KMS-11 (cell line): ENCODE measurements at regions not wholly inside any gene's neighbourhood (a gene's known extent, or its start where the extent isn't known, plus 50 kb on each side); places are given as distances from the start of the nearest gene placed in this dataset.

Source experiments
- H2AFZ ChIP-seq: fragments of 200-600 bp; sonication (generic); 2 replicates; pipeline ENCODE4 v1.6.1; 2016; ENCODE audit warnings: antibody characterized with exemption, mixed run types, low read depth
- H3K27ac ChIP-seq: fragments of 200-600 bp; sonication (generic); 2 replicates; pipeline ENCODE4 v1.6.1; 2016; ENCODE audit warnings: mild to moderate bottlenecking, mixed run types
- H3K27me3 ChIP-seq: fragments of 200-600 bp; sonication (generic); 2 replicates; pipeline ENCODE4 v1.6.1; 2017; ENCODE audit warnings: mild to moderate bottlenecking, low read depth, mixed run types, moderate library complexity; ENCODE audit not compliant: insufficient read depth
- H3K36me3 ChIP-seq: fragments of 200-600 bp; sonication (generic); 2 replicates; pipeline ENCODE4 v1.6.1; 2017; ENCODE audit warnings: mild to moderate bottlenecking, mixed run types; ENCODE audit not compliant: insufficient read depth
- H3K4me1 ChIP-seq: fragments of 200-600 bp; sonication (generic); 2 replicates; pipeline ENCODE4 v1.6.1; 2016; ENCODE audit warnings: mild to moderate bottlenecking, low read depth, mixed run types; ENCODE audit not compliant: poor library complexity, severe bottlenecking
- H3K4me2 ChIP-seq: fragments of 200-600 bp; sonication (generic); 2 replicates; pipeline ENCODE4 v1.7.0; 2016; ENCODE audit warnings: mild to moderate bottlenecking, mixed run types
- H3K4me3 ChIP-seq: fragments of 200-600 bp; sonication (generic); IDR thresholded peaks from 2 replicates; pipeline ENCODE4 v1.6.1; 2017; ENCODE audit warnings: low read depth, low read length, mixed read lengths; ENCODE audit not compliant: insufficient read depth
- H3K79me2 ChIP-seq: fragments of 200-600 bp; sonication (generic); 2 replicates; pipeline ENCODE4 v1.6.1; 2016; ENCODE audit warnings: low read depth, mixed run types; ENCODE audit not compliant: insufficient read depth
- H3K9ac ChIP-seq: fragments of 200-600 bp; sonication (generic); 2 replicates; pipeline ENCODE4 v1.6.1; 2016; ENCODE audit warnings: mild to moderate bottlenecking, mixed run types
- H4K20me1 ChIP-seq: fragments of 200-600 bp; sonication (generic); 2 replicates; pipeline ENCODE4 v1.6.1; 2016; ENCODE audit warnings: mild to moderate bottlenecking, mixed run types; ENCODE audit not compliant: insufficient read depth
- CTCF ChIP-seq: fragments of 200-600 bp; sonication (generic); conservative IDR thresholded peaks from 2 replicates; pipeline ENCODE4 v1.6.1; 2017; ENCODE audit warnings: low read depth, mild to moderate bottlenecking, antibody characterized with exemption, low read length, moderate library complexity, mixed read lengths

- H3K36me3 ChIP-seq, result no peaks in the 10 kb centered on the region
- TF ChIP-seq CTCF, result no peak
- H3K79me2 ChIP-seq, result no peaks in the 10 kb centered on the region
Observed at GRCh38 chr16:48895142-48895541, 285.2 kb upstream of the N4BP1 start.

GRCh38 chr16:48892893-48893292 is 282.9 kb upstream of the N4BP1 start:
- H3K4me1 ChIP-seq, result no peaks in the 10 kb centered on the region
- no peaks in the 10 kb centered on the region for H3K79me2 ChIP-seq
- no peak overlapping the region for H3K9ac ChIP-seq

More at GRCh38 chr16:48895142-48895541, 285.2 kb upstream of the N4BP1 start:
- H3K27me3 ChIP-seq, result no peaks in the 10 kb centered on the region
- H3K4me3 ChIP-seq, result no peak overlapping the region
- H3K4me1 ChIP-seq, result no peaks in the 10 kb centered on the region
- no peak overlapping the region for H2AFZ ChIP-seq
- H4K20me1 ChIP-seq, result no peaks in the 10 kb centered on the region
- no peak overlapping the region for H3K4me2 ChIP-seq
- no peak overlapping the region for H3K9ac ChIP-seq
- no peak overlapping the region for H3K27ac ChIP-seq

GRCh38 chr16:48887646-48888210 is 277.7 kb upstream of the N4BP1 start:
- H2AFZ ChIP-seq, result no peak overlapping the region
- no peaks in the 10 kb centered on the region for H3K36me3 ChIP-seq
- H4K20me1 ChIP-seq, result no peaks in the 10 kb centered on the region
- H3K27me3 ChIP-seq, result no peaks in the 10 kb centered on the region
- no peak overlapping the region for H3K27ac ChIP-seq
- H3K79me2 ChIP-seq, result no peaks in the 10 kb centered on the region
- H3K4me1 ChIP-seq, result no peaks in the 10 kb centered on the region
- no peak for TF ChIP-seq CTCF
- no peak overlapping the region for H3K4me3 ChIP-seq
- no peak overlapping the region for H3K9ac ChIP-seq
- no peak overlapping the region for H3K4me2 ChIP-seq

More at GRCh38 chr16:48892893-48893292, 282.9 kb upstream of the N4BP1 start:
- Histone ChIP-seq H3K27me3 (no peaks in the 10 kb centered on the region), H3K4me3 (no peak overlapping the region), H3K4me2 (no peak overlapping the region), H3K27ac (no peak overlapping the region), H4K20me1 (no peaks in the 10 kb centered on the region), H3K36me3 (no peaks in the 10 kb centered on the region), H2AFZ (no peak overlapping the region)
- no peak for TF ChIP-seq CTCF

GRCh38 chr16:48885471-48885870 is 275.5 kb upstream of the N4BP1 start:
- TF ChIP-seq CTCF, result no peak
- Histone ChIP-seq H3K9ac (no peak overlapping the region), H2AFZ (no peak overlapping the region), H3K27ac (no peak overlapping the region), H3K4me3 (no peak overlapping the region), H3K79me2 (no peaks in the 10 kb centered on the region), H4K20me1 (no peaks in the 10 kb centered on the region), H3K36me3 (no peaks in the 10 kb centered on the region), H3K4me2 (no peak overlapping the region), H3K4me1 (no peaks in the 10 kb centered on the region), H3K27me3 (no peaks in the 10 kb centered on the region)
